OCI-LY7 (cell line): ENCODE measurements at regions not wholly inside any gene's neighbourhood (a gene's known extent, or its start where the extent isn't known, plus 50 kb on each side); places are given as distances from the start of the nearest gene placed in this dataset.

ENCODE experiments used
- BruUV-seq: library from RNA; stranded (reverse); fragments of 400-500 nt; replicated peaks from 2 replicates; lab custom pipeline; 2021; lab: Mats Ljungman, UMichigan
- CTCF ChIA-PET: fragments of 300-600 bp; sonication (Branson Sonifier 250); formaldehyde crosslinking; loops from one replicate; lab custom pipeline; 2022; ENCODE audit warnings: antibody characterized with exemption; ENCODE audit not compliant: unreplicated experiment; lab: Charles Lee
- POLR2A ChIA-PET: fragments of 300-600 bp; sonication (Branson Sonifier 250); formaldehyde crosslinking; loops from one replicate; lab custom pipeline; 2022; ENCODE audit warnings: antibody characterized with exemption; lab: Charles Lee
- DNase-seq: peaks from one replicate; pipeline ENCODE4 v3.0.0-alpha.2; 2015; ENCODE audit warnings: low spot score
- H2AFZ ChIP-seq: fragments of 200-600 bp; sonication (generic), shearing (Covaris generic); 2 replicates; pipeline ENCODE4 v1.6.1; 2014; ENCODE audit warnings: mild to moderate bottlenecking, antibody characterized with exemption, low read length, moderate library complexity
- H3K27ac ChIP-seq: fragments of 200-600 bp; sonication (generic); 2 replicates; pipeline ENCODE4 v1.5.1; 2014; ENCODE audit warnings: mixed run types, low read depth, mild to moderate bottlenecking, moderate library complexity, low read length, inconsistent platforms; ENCODE audit not compliant: poor library complexity, severe bottlenecking
- H3K36me3 ChIP-seq: fragments of 200-600 bp; sonication (generic); 2 replicates; pipeline ENCODE4 v1.6.1; 2014; ENCODE audit warnings: mild to moderate bottlenecking, antibody characterized with exemption, low read length, moderate library complexity, mixed read lengths; ENCODE audit not compliant: insufficient read depth
- H3K4me1 ChIP-seq: fragments of 200-600 bp; sonication (generic); 2 replicates; pipeline ENCODE4 v1.5.1; 2014; ENCODE audit warnings: mild to moderate bottlenecking, low read length; ENCODE audit not compliant: insufficient read depth, poor library complexity, severe bottlenecking
- H3K4me2 ChIP-seq: fragments of 200-600 bp; sonication (generic); 2 replicates; pipeline ENCODE4 v1.6.1; 2014; ENCODE audit warnings: mild to moderate bottlenecking, low read length
- H3K4me3 ChIP-seq: fragments of 200-600 bp; sonication (generic); 2 replicates; pipeline ENCODE4 v1.5.1; 2014; ENCODE audit warnings: mild to moderate bottlenecking, low read depth, low read length; ENCODE audit not compliant: poor library complexity, severe bottlenecking
- H3K79me2 ChIP-seq: fragments of 200-600 bp; sonication (generic); 2 replicates; pipeline ENCODE4 v1.6.1; 2016; ENCODE audit warnings: low read depth, mild to moderate bottlenecking, low read length, moderate library complexity, mixed read lengths; ENCODE audit not compliant: insufficient read depth
- H3K9me2 ChIP-seq: fragments of 200-600 bp; sonication (generic); 2 replicates; pipeline ENCODE4 v1.6.1; 2016; ENCODE audit warnings: mild to moderate bottlenecking, low read length, mixed read lengths; ENCODE audit not compliant: insufficient read depth
- H3K9me3 ChIP-seq: fragments of 200-600 bp; sonication (generic); 2 replicates; pipeline ENCODE4 v1.6.1; 2014; ENCODE audit warnings: mild to moderate bottlenecking, mixed run types, low read length, mixed read lengths
- H4K20me1 ChIP-seq: fragments of 200-600 bp; sonication (generic); 2 replicates; pipeline ENCODE4 v1.6.1; 2014; ENCODE audit warnings: mild to moderate bottlenecking, antibody characterized with exemption, low read length, moderate library complexity, mixed read lengths; ENCODE audit not compliant: insufficient read depth
- EZH2phosphoT487 ChIP-seq: fragments of 200-600 bp; sonication (generic); IDR thresholded peaks from 2 replicates; pipeline ENCODE4 v1.6.1; 2018; ENCODE audit warnings: low read depth, borderline replicate concordance, mild to moderate bottlenecking, mixed run types, antibody characterized with exemption, low read length, moderate library complexity, mixed read lengths
- intact Hi-C: fragments of 100-400 bp; cut with micrococcal nuclease; formaldehyde crosslinking; loops from one replicate; pipeline ENCODE4 v1.10.0; 2022; ENCODE audit not compliant: unreplicated experiment
- TF ChIP-seq, protein P1 (sequence below): fragments of 200-600 bp; sonication (generic); conservative IDR thresholded peaks from 2 replicates; pipeline ENCODE4 v1.5.1; 2014; ENCODE audit warnings: mild to moderate bottlenecking, antibody characterized with exemption, low read length, moderate library complexity, mixed read lengths

DNA sequence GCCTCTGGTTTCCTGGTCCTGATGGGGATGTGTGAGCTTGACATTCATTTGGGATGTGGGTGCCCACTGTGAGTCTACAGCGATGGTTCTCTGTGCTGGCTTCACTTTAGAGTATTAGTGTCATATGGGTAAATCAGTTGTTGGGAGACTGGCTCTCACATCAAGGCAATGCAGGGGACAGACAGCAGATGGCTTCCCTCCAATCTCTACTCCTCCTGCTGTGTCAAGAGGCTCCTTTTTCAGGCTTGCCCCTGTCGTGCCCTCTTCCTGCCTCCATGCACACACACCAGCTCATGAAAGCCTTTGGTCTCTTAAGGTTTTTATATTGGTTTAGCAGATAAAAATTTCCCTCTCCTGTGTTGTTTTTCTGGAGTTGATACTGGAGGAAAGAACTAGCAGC is 315.6 kb downstream of the RDH14 start:
- Histone ChIP-seq H3K9me2 (no peaks in the 10 kb centered on the region), H2AFZ (no peak overlapping the region), H3K27ac (no peak overlapping the region), H3K9me3 (no peaks in the 10 kb centered on the region), H4K20me1 (no peaks in the 10 kb centered on the region), H3K4me1 (no peaks in the 10 kb centered on the region), H3K79me2 (no peaks in the 10 kb centered on the region), H3K4me3 (no peak overlapping the region), H3K36me3 (no peaks in the 10 kb centered on the region), H3K4me2 (no peak overlapping the region)
- no TSS peak for BruUV-seq
- TF ChIP-seq, protein P1, sequence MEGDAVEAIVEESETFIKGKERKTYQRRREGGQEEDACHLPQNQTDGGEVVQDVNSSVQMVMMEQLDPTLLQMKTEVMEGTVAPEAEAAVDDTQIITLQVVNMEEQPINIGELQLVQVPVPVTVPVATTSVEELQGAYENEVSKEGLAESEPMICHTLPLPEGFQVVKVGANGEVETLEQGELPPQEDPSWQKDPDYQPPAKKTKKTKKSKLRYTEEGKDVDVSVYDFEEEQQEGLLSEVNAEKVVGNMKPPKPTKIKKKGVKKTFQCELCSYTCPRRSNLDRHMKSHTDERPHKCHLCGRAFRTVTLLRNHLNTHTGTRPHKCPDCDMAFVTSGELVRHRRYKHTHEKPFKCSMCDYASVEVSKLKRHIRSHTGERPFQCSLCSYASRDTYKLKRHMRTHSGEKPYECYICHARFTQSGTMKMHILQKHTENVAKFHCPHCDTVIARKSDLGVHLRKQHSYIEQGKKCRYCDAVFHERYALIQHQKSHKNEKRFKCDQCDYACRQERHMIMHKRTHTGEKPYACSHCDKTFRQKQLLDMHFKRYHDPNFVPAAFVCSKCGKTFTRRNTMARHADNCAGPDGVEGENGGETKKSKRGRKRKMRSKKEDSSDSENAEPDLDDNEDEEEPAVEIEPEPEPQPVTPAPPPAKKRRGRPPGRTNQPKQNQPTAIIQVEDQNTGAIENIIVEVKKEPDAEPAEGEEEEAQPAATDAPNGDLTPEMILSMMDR: no peak
- no peak for TF ChIP-seq EZH2phosphoT487
- no peak for DNase-seq
- POLR2A ChIA-PET: interaction anchor here (1.6 kb wide), 1 partner anchor 12 kb away, joined by 4 read pairs; no protein-coding TSS in a partner anchor
- intact Hi-C loops: no loop called here
- CTCF ChIA-PET: no interaction called here

DNA sequence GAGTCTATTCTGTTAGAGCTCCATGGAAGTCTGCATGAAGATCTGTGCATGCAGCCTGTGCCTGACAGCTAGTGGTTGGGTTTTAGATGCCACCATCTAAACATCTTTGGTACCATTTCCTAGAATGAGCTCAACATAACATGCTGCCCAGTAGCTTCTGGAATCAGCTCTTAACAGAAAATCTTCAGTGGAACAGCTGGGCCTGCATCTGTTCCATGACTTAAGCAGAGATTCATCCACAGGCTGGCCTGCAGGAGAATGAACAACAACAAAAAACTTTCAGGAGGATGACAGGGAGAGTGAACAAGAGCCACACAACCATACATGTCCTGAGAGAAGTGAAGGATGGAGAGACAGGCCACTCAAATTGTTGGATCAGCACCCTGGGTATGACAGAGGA is 316.6 kb downstream of the RDH14 start:
- Histone ChIP-seq H3K36me3 (no peaks in the 10 kb centered on the region), H3K4me1 (no peaks in the 10 kb centered on the region), H3K79me2 (no peaks in the 10 kb centered on the region), H2AFZ (no peak overlapping the region), H3K9me3 (no peaks in the 10 kb centered on the region), H3K9me2 (no peaks in the 10 kb centered on the region), H3K4me3 (no peak overlapping the region), H3K4me2 (no peak overlapping the region), H3K27ac (no peak overlapping the region), H4K20me1 (no peaks in the 10 kb centered on the region)
- BruUV-seq: no TSS peak
- ChIA-PET CTCF (no interaction called here), POLR2A (no interaction called here)
- intact Hi-C loops: no loop called here
- TF ChIP-seq, protein P1: no peak
- TF ChIP-seq EZH2phosphoT487: no peak
- DNase-seq: no peak

DNA sequence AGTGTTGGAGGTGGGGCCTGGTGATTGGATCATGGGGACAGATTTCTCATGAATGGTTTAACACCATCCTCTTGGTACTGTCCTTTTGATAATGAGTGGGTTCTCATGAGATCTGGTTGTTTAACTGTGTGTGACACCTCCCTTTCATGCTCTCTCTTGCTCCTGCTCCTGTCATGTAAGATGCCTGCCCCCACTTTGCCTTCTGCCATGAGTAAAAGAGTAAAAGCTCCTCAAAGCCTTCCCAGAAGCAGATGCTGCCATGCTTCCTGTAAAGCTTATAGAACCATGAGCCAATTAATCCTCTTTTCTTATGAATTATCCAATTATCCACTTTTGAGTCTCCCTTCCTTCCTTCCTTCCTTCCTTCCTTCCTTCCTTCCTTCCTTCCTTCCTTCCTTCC is 317.7 kb downstream of the RDH14 start:
- Histone ChIP-seq H3K36me3 (no peaks in the 10 kb centered on the region), H3K79me2 (no peaks in the 10 kb centered on the region), H3K4me3 (no peak overlapping the region), H3K9me3 (no peaks in the 10 kb centered on the region), H3K9me2 (no peaks in the 10 kb centered on the region), H3K27ac (no peak overlapping the region), H4K20me1 (no peaks in the 10 kb centered on the region), H2AFZ (no peak overlapping the region), H3K4me2 (no peak overlapping the region), H3K4me1 (no peaks in the 10 kb centered on the region)
- DNase-seq: no peak
- BruUV-seq: no TSS peak
- ChIA-PET CTCF (no interaction called here), POLR2A (no interaction called here)
- intact Hi-C loops: no loop called here
- no peak for TF ChIP-seq EZH2phosphoT487
- TF ChIP-seq, protein P1: no peak
